ENCODE measurements at regions not wholly inside any gene's neighbourhood (a gene's known extent, or its start where the extent isn't known, plus 50 kb on each side); places are given as distances from the start of the nearest gene placed in this dataset.

DNA sequence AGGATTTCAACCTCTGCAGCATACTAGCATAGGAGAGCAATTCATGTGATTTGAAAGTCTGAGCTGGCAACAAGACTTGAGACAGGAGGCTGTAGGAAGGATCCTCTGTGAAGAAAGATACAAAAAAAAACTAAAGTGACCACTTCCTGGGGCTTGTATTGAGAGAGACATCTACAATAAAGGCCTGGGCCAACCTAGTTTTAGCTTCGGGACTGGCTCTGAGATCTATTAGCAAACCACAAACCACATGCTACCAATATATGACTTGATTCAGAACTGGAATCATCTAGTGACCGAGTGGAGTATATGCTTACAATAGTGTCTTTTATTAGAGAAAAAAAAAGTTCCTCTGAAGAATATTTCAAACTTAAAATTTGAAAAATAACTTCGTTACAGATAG, 1448.9 kb upstream of the CDH6 start:
- TF ChIP-seq, protein P1, sequence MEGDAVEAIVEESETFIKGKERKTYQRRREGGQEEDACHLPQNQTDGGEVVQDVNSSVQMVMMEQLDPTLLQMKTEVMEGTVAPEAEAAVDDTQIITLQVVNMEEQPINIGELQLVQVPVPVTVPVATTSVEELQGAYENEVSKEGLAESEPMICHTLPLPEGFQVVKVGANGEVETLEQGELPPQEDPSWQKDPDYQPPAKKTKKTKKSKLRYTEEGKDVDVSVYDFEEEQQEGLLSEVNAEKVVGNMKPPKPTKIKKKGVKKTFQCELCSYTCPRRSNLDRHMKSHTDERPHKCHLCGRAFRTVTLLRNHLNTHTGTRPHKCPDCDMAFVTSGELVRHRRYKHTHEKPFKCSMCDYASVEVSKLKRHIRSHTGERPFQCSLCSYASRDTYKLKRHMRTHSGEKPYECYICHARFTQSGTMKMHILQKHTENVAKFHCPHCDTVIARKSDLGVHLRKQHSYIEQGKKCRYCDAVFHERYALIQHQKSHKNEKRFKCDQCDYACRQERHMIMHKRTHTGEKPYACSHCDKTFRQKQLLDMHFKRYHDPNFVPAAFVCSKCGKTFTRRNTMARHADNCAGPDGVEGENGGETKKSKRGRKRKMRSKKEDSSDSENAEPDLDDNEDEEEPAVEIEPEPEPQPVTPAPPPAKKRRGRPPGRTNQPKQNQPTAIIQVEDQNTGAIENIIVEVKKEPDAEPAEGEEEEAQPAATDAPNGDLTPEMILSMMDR (IDR thresholded peaks at IDR 0.05), result no peak
- TF ChIP-seq POLR2A (IDR thresholded peaks at IDR 0.05) (no peak), POLR2AphosphoS5 (IDR thresholded peaks at IDR 0.05; ENCODE audit: insufficient read depth in 1 of 2, low read depth in 1 of 2) (no peak)
